GM12878 (cell line): ENCODE measurements at regions not wholly inside any gene's neighbourhood (a gene's known extent, or its start where the extent isn't known, plus 50 kb on each side); places are given as distances from the start of the nearest gene placed in this dataset.

Experiments
- ATAC-seq: fragments of 200-7000 bp; cut with Tn5 transposase; 3 replicates; pipeline ENCODE4 v1.9.1; 2020; ENCODE audit warnings: mild to moderate bottlenecking, moderate library complexity
- BruUV-seq: library from RNA; stranded (reverse); fragments of 400-500 nt; replicated peaks from 2 replicates; lab custom pipeline; 2021; lab: Mats Ljungman, UMichigan
- CTCF ChIA-PET: fragments of 300-600 bp; sonication (Branson Sonifier 250); formaldehyde crosslinking; extraction: SDS; loops from one replicate; lab custom pipeline; 2021; ENCODE audit warnings: inconsistent platforms; lab: Yijun Ruan, JAX
- POLR2A ChIA-PET: fragments of 350-600 bp; formaldehyde crosslinking; extraction: SDS; loops from one replicate; lab custom pipeline; 2021; ENCODE audit warnings: inconsistent platforms; lab: Charles Lee
- RAD21 ChIA-PET: fragments of 300-600 bp; sonication (Branson Sonifier 250); formaldehyde crosslinking; loops from one replicate; lab custom pipeline; 2023; ENCODE audit warnings: antibody characterized with exemption; ENCODE audit not compliant: unreplicated experiment; lab: Charles Lee
- SMC1A ChIA-PET: fragments of 300-600 bp; sonication (Branson Sonifier 250); formaldehyde crosslinking; loops from one replicate; lab custom pipeline; 2023; ENCODE audit not compliant: unreplicated experiment, uncharacterized antibody; lab: Charles Lee
- DNase-seq: peaks from one replicate; pipeline ENCODE4 v3.0.0-alpha.2; 2011; ENCODE audit warnings: low read depth, low spot score
- FAIRE-seq: peaks from 3 replicates; lab custom pipeline; 2011; peaks lifted over from hg19 to GRCh38; lab: Jason Lieb, UNC
- H2AFZ ChIP-seq: 2 replicates; pipeline ENCODE4 v1.6.0; 2011; ENCODE audit warnings: low read depth, low read length, control low read depth; ENCODE audit not compliant: control insufficient read depth
- H3K27ac ChIP-seq: 2 replicates; pipeline ENCODE4 v1.5.1; 2011; ENCODE audit warnings: control low read depth; ENCODE audit not compliant: control insufficient read depth, insufficient read depth
- H3K27me3 ChIP-seq, 2 experiments: replicated peaks in 1 of 2; 2 replicates each; pipeline versions ENCODE4 v1.6.0 to v1.6.1; 2011; ENCODE audit warnings: low read length in 1 of 2; ENCODE audit not compliant: control insufficient read depth in 2 of 2, insufficient read depth in 2 of 2
- H3K36me3 ChIP-seq, 2 experiments: 2 replicates each; pipeline ENCODE4 v1.5.1; 2011; ENCODE audit warnings: low read length in 1 of 2; ENCODE audit not compliant: control insufficient read depth in 2 of 2, insufficient read depth in 2 of 2
- H3K4me1 ChIP-seq: 2 replicates; pipeline ENCODE4 v1.6.1; 2011; ENCODE audit warnings: mild to moderate bottlenecking, low read length, moderate library complexity, mixed read lengths; ENCODE audit not compliant: control insufficient read depth, insufficient read depth
- H3K4me2 ChIP-seq: 2 replicates; pipeline ENCODE4 v1.6.0; 2011; ENCODE audit warnings: control low read depth; ENCODE audit not compliant: control insufficient read depth, insufficient read depth
- H3K4me3 ChIP-seq: fragments of 200-600 bp; sonication (generic); 2 replicates; pipeline ENCODE4 v1.5.1; 2016
- H3K79me2 ChIP-seq: 2 replicates; pipeline ENCODE4 v1.6.0; 2011; ENCODE audit warnings: low read length; ENCODE audit not compliant: control insufficient read depth, insufficient read depth
- H3K9ac ChIP-seq: 2 replicates; pipeline ENCODE4 v1.8.0; 2011; ENCODE audit warnings: low read length, control low read depth, mixed read lengths; ENCODE audit not compliant: control insufficient read depth, insufficient read depth
- H3K9me3 ChIP-seq: replicated peaks from 3 replicates; pipeline ENCODE4 v1.5.1; 2011; ENCODE audit warnings: mild to moderate bottlenecking, low read length; ENCODE audit not compliant: control insufficient read depth, insufficient read depth
- H4K20me1 ChIP-seq: 2 replicates; pipeline ENCODE4 v1.6.0; 2011; ENCODE audit not compliant: control insufficient read depth, insufficient read depth
- CHD4 ChIP-seq: fragments of 200-600 bp; sonication (generic); IDR thresholded peaks from 2 replicates; pipeline ENCODE4 v1.6.1; 2016; ENCODE audit warnings: mild to moderate bottlenecking
- CTCF ChIP-seq, 3 experiments: IDR thresholded peaks in 2 of 3; conservative IDR thresholded peaks in 1 of 3; 2 replicates each; pipeline ENCODE4 v1.5.1; 2011; ENCODE audit warnings: low read depth in 3 of 3, low read length in 3 of 3, mild to moderate bottlenecking in 3 of 3, control low read depth in 2 of 3, moderate library complexity in 2 of 3, inconsistent platforms in 1 of 3, mixed read lengths in 1 of 3; ENCODE audit not compliant: control insufficient read depth in 2 of 3, insufficient read depth in 1 of 3; ENCODE audit errors: extremely low read depth in 1 of 3
- FOXM1 ChIP-seq: IDR thresholded peaks from 2 replicates; pipeline ENCODE4 v1.6.1; 2012; ENCODE audit warnings: low read depth, mild to moderate bottlenecking, inconsistent platforms, low read length, moderate library complexity
- HCFC1 ChIP-seq: fragments of 150-350 bp; IDR thresholded peaks from 2 replicates; pipeline ENCODE4 v1.6.1; 2014; ENCODE audit warnings: low read length
- HSF1 ChIP-seq: fragments of 150-350 bp; IDR thresholded peaks from 2 replicates; pipeline ENCODE4 v1.6.1; 2014; ENCODE audit warnings: mild to moderate bottlenecking, low read depth, low read length
- JUNB ChIP-seq: IDR thresholded peaks from 2 replicates; pipeline ENCODE4 v1.6.1; 2016; ENCODE audit warnings: antibody characterized with exemption, mild to moderate bottlenecking
- KLF5 ChIP-seq: fragments of 450-650 bp; IDR thresholded peaks from 2 replicates; pipeline ENCODE4 v1.6.1; 2014; ENCODE audit warnings: mild to moderate bottlenecking; ENCODE audit not compliant: partially characterized antibody
- MEF2B ChIP-seq: fragments of 450-650 bp; IDR thresholded peaks from 2 replicates; pipeline ENCODE4 v1.6.1; 2018; ENCODE audit warnings: mild to moderate bottlenecking, moderate library complexity; ENCODE audit not compliant: partially characterized antibody, poor library complexity, severe bottlenecking
- NR2F1 ChIP-seq: fragments of 450-650 bp; conservative IDR thresholded peaks from 2 replicates; pipeline ENCODE4 v1.6.1; 2017; ENCODE audit warnings: mild to moderate bottlenecking
- SREBF1 ChIP-seq: IDR thresholded peaks from 2 replicates; pipeline ENCODE4 v1.6.1; 2012; ENCODE audit warnings: mild to moderate bottlenecking, low read length
- WRNIP1 ChIP-seq: IDR thresholded peaks from 2 replicates; pipeline ENCODE4 v1.6.1; 2011; ENCODE audit warnings: low read depth, low read length, improper control_type of control experiment, borderline replicate concordance
- ZNF687 ChIP-seq: fragments of 450-650 bp; IDR thresholded peaks from 2 replicates; pipeline ENCODE4 v1.6.1; 2017; ENCODE audit warnings: mild to moderate bottlenecking, moderate library complexity
- WGBS: methylation state at CpG from one replicate; pipeline ENCODE4 v1.1.6; 2016; ENCODE audit warnings: low lambda C conversion rate; ENCODE audit not compliant: insufficient replicate concordance, insufficient coverage; ENCODE audit errors: missing lambda C conversion rate; 5-methylcytosine and 5-hydroxymethylcytosine counted together
- in situ Hi-C: fragments of 300-500 bp; cut with MboI; formaldehyde crosslinking; loops from 9 replicates; pipeline ENCODE4 v1.14.3; 2018; ENCODE audit warnings: mixed read lengths
- intact Hi-C: fragments of 100-400 bp; cut with micrococcal nuclease; formaldehyde crosslinking; loops from one replicate; pipeline ENCODE4 v1.14.2; 2022; ENCODE audit not compliant: unreplicated experiment

- TF ChIP-seq ZNF687 (no peak), SREBF1 (no peak), FOXM1 (no peak)
These were observed 59.7 kb upstream of the TMTC4 start (continued) for GRCh38 chr13:100734194-100734720.

- ATAC-seq (no peak), FAIRE-seq (no peak)
- CTCF ChIA-PET: interaction anchor here (0.6 to 2.0 kb wide), 3 partner anchors 11 to 130 kb away, joined by 3 to 15 read pairs (median 3); no protein-coding TSS in a partner anchor
These were observed 58.7 kb upstream of the TMTC4 start for GRCh38 chr13:100733261-100733660.

More at GRCh38 chr13:100733261-100733660, 58.7 kb upstream of the TMTC4 start:
- ChIA-PET POLR2A (interaction anchor here (0.7 kb wide), 1 partner anchor 208 kb away, joined by 3 read pairs; no protein-coding TSS in a partner anchor), SMC1A (no interaction called here), RAD21 (interaction anchor here (0.7 kb wide), 1 partner anchor 140 kb away, joined by 4 read pairs; no protein-coding TSS in a partner anchor)
- H3K9me3 ChIP-seq: no peaks in the 10 kb centered on the region
- H3K4me2 ChIP-seq: no peak overlapping the region
- H3K27ac ChIP-seq: no peak overlapping the region
- no peaks in the 10 kb centered on the region for H3K27me3 ChIP-seq
- H3K36me3 ChIP-seq: no peaks in the 10 kb centered on the region
- H3K79me2 ChIP-seq: no peaks in the 10 kb centered on the region
- WGBS: 24% methylated on average over 3 of the region's 3 CpGs
- BruUV-seq: no TSS peak
- no peak overlapping the region for H3K4me3 ChIP-seq
- no peak overlapping the region for H2AFZ ChIP-seq
- DNase-seq: no peak
- TF ChIP-seq CTCF (IDR thresholded peaks at IDR 0.05 in 2 of 3, conservative IDR thresholded peaks at IDR 0.05 in 1 of 3; ENCODE audit: control insufficient read depth in 2 of 3, extremely low read depth in 1 of 3, insufficient read depth in 1 of 3, low read depth in 3 of 3, low read length in 3 of 3): no peak
- TF ChIP-seq HSF1: no peak
- no peak for TF ChIP-seq KLF5
- TF ChIP-seq HCFC1: no peak
- TF ChIP-seq NR2F1: no peak
- TF ChIP-seq MEF2B: no peak
- no peak for TF ChIP-seq JUNB
- no peak for TF ChIP-seq CHD4
- no peak for TF ChIP-seq WRNIP1
- in situ Hi-C loops: no loop called here
- no peak overlapping the region for H3K9ac ChIP-seq
- no peaks in the 10 kb centered on the region for H4K20me1 ChIP-seq
- no peaks in the 10 kb centered on the region for H3K4me1 ChIP-seq
- intact Hi-C loops: no loop called here
